ENCODE measurements at regions not wholly inside any gene's neighbourhood (a gene's known extent, or its start where the extent isn't known, plus 50 kb on each side); places are given as distances from the start of the nearest gene placed in this dataset.

- Histone ChIP-seq H2AFZ (ENCODE audit: low read length) (no peak overlapping the region), H3K27me3 (replicated peaks; ENCODE audit: insufficient read depth, low read length) (no peaks in the 10 kb centered on the region), H3K4me3 (ENCODE audit: low read length) (no peak overlapping the region), H3K9me3 (replicated peaks; ENCODE audit: insufficient read depth, low read length) (no peaks in the 10 kb centered on the region), H3F3A (ENCODE audit: insufficient read depth, low read length) (no peaks in the 10 kb centered on the region), H4K20me1 (ENCODE audit: insufficient read depth, low read length) (no peaks in the 10 kb centered on the region), H3K4me1 (ENCODE audit: low read length) (no peaks in the 10 kb centered on the region), H3K4me2 (ENCODE audit: low read depth, low read length) (no peak overlapping the region), H3K9ac (ENCODE audit: low read length) (no peak overlapping the region), H3K79me2 (ENCODE audit: low read length) (no peaks in the 10 kb centered on the region), H3K36me3 (replicated peaks; ENCODE audit: insufficient read depth, low read length) (no peaks in the 10 kb centered on the region), H3K9me2 (replicated peaks; ENCODE audit: insufficient read depth, low read length) (no peaks in the 10 kb centered on the region), H3K27ac (ENCODE audit: low read length) (no peak overlapping the region)
- no peak for DNase-seq
- TF ChIP-seq EZH2phosphoT487 (IDR thresholded peaks at IDR 0.05; ENCODE audit: low read length) (no peak), CTCF (IDR thresholded peaks at IDR 0.05; ENCODE audit: low read length) (no peak), EZH2 (optimal IDR thresholded peaks at IDR 0.05; ENCODE audit: low read depth, low read length) (no peak)
Measured at GRCh38 chr3:29080967-29081366, 199.9 kb upstream of the RBMS3 start.

GRCh38 chr3:29083081-29083480 is 197.8 kb upstream of the RBMS3 start:
- H3K9me3 ChIP-seq (replicated peaks; ENCODE audit: insufficient read depth, low read length), result no peaks in the 10 kb centered on the region
- no peak overlapping the region for H2AFZ ChIP-seq (ENCODE audit: low read length)
- H3K36me3 ChIP-seq (replicated peaks; ENCODE audit: insufficient read depth, low read length), result no peaks in the 10 kb centered on the region
- H3K27me3 ChIP-seq (replicated peaks; ENCODE audit: insufficient read depth, low read length), result no peaks in the 10 kb centered on the region
- DNase-seq, result no peak
- no peak for TF ChIP-seq EZH2phosphoT487 (IDR thresholded peaks at IDR 0.05; ENCODE audit: low read length)
- TF ChIP-seq EZH2 (optimal IDR thresholded peaks at IDR 0.05; ENCODE audit: low read depth, low read length), result no peak
- no peak for TF ChIP-seq CTCF (IDR thresholded peaks at IDR 0.05; ENCODE audit: low read length)
- H3K79me2 ChIP-seq (ENCODE audit: low read length), result no peaks in the 10 kb centered on the region
- no peak overlapping the region for H3K9ac ChIP-seq (ENCODE audit: low read length)
- H3K27ac ChIP-seq (ENCODE audit: low read length), result no peak overlapping the region
- no peaks in the 10 kb centered on the region for H3K4me1 ChIP-seq (ENCODE audit: low read length)
- no peaks in the 10 kb centered on the region for H3F3A ChIP-seq (ENCODE audit: insufficient read depth, low read length)
- no peaks in the 10 kb centered on the region for H4K20me1 ChIP-seq (ENCODE audit: insufficient read depth, low read length)
- no peak overlapping the region for H3K4me2 ChIP-seq (ENCODE audit: low read depth, low read length)
- no peaks in the 10 kb centered on the region for H3K9me2 ChIP-seq (replicated peaks; ENCODE audit: insufficient read depth, low read length)
- H3K4me3 ChIP-seq (ENCODE audit: low read length), result no peak overlapping the region

- Histone ChIP-seq H3K9me3 (replicated peaks; ENCODE audit: insufficient read depth, low read length) (no peaks in the 10 kb centered on the region), H2AFZ (ENCODE audit: low read length) (no peak overlapping the region), H3K4me2 (ENCODE audit: low read depth, low read length) (no peak overlapping the region), H3K27me3 (replicated peaks; ENCODE audit: insufficient read depth, low read length) (no peaks in the 10 kb centered on the region), H4K20me1 (ENCODE audit: insufficient read depth, low read length) (no peaks in the 10 kb centered on the region), H3K9ac (ENCODE audit: low read length) (no peak overlapping the region), H3K4me3 (ENCODE audit: low read length) (no peak overlapping the region), H3K4me1 (ENCODE audit: low read length) (no peaks in the 10 kb centered on the region), H3K36me3 (replicated peaks; ENCODE audit: insufficient read depth, low read length) (no peaks in the 10 kb centered on the region), H3F3A (ENCODE audit: insufficient read depth, low read length) (no peaks in the 10 kb centered on the region), H3K27ac (ENCODE audit: low read length) (no peak overlapping the region), H3K79me2 (ENCODE audit: low read length) (no peaks in the 10 kb centered on the region), H3K9me2 (replicated peaks; ENCODE audit: insufficient read depth, low read length) (no peaks in the 10 kb centered on the region)
- DNase-seq, result no peak
- TF ChIP-seq EZH2phosphoT487 (IDR thresholded peaks at IDR 0.05; ENCODE audit: low read length) (no peak), EZH2 (optimal IDR thresholded peaks at IDR 0.05; ENCODE audit: low read depth, low read length) (no peak), CTCF (IDR thresholded peaks at IDR 0.05; ENCODE audit: low read length) (no peak)
Measured at GRCh38 chr3:29083676-29084075, 197.2 kb upstream of the RBMS3 start.

Data from MM.1S (cell line).